BE2C (cell line): ENCODE measurements at regions not wholly inside any gene's neighbourhood (a gene's known extent, or its start where the extent isn't known, plus 50 kb on each side); places are given as distances from the start of the nearest gene placed in this dataset.

Source experiments
- DNase-seq: peaks from one replicate; pipeline ENCODE4 v3.0.0-alpha.2; 2020
- H3K27me3 ChIP-seq: fragments of 250-450 bp; sonication (Bioruptor Pico); 2 replicates; pipeline ENCODE4 v1.5.1; 2020; ENCODE audit warnings: mild to moderate bottlenecking
- H3K36me3 ChIP-seq: fragments of 250-450 bp; sonication (Bioruptor Pico); 2 replicates; pipeline ENCODE4 v1.5.1; 2020; ENCODE audit warnings: mild to moderate bottlenecking
- H3K4me1 ChIP-seq: fragments of 250-450 bp; sonication (Bioruptor Pico); 2 replicates; pipeline ENCODE4 v1.5.1; 2020
- H3K4me3 ChIP-seq: 2 replicates; pipeline ENCODE4 v1.5.1; 2011; ENCODE audit warnings: low read depth, low read length
- H3K9me3 ChIP-seq: fragments of 250-450 bp; sonication (Bioruptor Pico); 2 replicates; pipeline ENCODE4 v1.5.1; 2020
- TF ChIP-seq, protein P1 (sequence below): IDR thresholded peaks from 2 replicates; pipeline ENCODE4 v1.5.1; 2012; ENCODE audit warnings: mild to moderate bottlenecking, low read depth, low read length

GRCh38 chr13:99648927-99649326, 147.7 kb downstream of the TM9SF2 start:
- no peaks in the 10 kb centered on the region; the same call in 1 of the 2 replicates for H3K4me1 ChIP-seq
- no peak overlapping the region for H3K4me3 ChIP-seq
- H3K9me3 ChIP-seq, result no peaks in the 10 kb centered on the region
- DNase-seq, result no peak
- H3K36me3 ChIP-seq, result no peaks in the 10 kb centered on the region
- no peaks in the 10 kb centered on the region for H3K27me3 ChIP-seq
- TF ChIP-seq, protein P1, sequence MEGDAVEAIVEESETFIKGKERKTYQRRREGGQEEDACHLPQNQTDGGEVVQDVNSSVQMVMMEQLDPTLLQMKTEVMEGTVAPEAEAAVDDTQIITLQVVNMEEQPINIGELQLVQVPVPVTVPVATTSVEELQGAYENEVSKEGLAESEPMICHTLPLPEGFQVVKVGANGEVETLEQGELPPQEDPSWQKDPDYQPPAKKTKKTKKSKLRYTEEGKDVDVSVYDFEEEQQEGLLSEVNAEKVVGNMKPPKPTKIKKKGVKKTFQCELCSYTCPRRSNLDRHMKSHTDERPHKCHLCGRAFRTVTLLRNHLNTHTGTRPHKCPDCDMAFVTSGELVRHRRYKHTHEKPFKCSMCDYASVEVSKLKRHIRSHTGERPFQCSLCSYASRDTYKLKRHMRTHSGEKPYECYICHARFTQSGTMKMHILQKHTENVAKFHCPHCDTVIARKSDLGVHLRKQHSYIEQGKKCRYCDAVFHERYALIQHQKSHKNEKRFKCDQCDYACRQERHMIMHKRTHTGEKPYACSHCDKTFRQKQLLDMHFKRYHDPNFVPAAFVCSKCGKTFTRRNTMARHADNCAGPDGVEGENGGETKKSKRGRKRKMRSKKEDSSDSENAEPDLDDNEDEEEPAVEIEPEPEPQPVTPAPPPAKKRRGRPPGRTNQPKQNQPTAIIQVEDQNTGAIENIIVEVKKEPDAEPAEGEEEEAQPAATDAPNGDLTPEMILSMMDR, result no peak

DNA sequence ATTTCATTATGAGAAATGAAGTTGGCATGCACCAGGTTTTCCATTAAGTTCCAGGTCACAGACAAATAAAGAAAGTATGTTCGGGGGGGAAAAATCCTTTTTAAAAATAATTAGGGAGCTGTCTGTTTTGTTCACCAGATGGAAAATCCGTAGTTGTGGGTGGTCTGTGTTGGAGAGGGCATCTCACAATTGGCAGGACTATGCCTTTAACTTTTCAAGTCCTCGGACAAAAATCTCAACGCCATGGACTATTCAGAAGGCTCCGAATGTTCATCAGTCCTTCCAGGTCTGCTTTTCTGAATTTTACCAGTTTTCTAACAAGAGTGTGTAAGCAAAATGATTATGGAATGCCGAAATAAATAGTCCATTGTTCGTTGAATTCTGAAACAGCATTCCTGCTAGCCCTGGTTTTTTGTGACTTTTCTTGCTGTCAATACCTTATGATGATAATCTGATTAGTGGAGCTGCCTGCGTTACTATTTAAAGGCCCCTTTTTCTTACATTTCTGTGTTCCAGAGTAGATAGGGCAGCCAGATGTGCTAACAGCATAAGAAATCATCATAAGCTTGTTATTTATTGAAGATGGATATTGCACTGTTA, 146.9 kb downstream of the TM9SF2 start:
- TF ChIP-seq, protein P1, result no peak
- Histone ChIP-seq H3K27me3 (no peaks in the 10 kb centered on the region), H3K4me3 (no peak overlapping the region), H3K4me1 (no peaks in the 10 kb centered on the region; the same call in 1 of the 2 replicates), H3K9me3 (no peaks in the 10 kb centered on the region), H3K36me3 (no peaks in the 10 kb centered on the region)
- DNase-seq, result no peak

DNA sequence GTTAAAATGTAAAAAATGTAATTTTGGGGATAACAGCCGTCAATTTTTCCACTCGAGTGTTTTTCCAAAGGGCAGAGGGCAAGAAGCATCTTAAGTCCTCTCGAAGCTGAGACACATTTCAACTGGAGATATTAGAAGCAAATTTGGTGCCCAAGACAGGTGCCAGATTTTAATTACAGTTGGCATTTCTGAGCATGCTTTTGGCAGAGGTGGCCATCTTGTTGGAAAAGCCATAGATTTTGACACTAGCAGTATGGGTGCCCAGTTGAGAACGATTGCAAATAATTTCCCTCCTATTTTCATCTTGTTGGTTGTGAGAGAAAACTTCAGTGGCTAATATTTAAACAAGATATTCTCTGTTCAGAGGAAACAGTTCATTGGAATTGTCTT, 146.3 kb downstream of the TM9SF2 start:
- no peaks in the 10 kb centered on the region; the same call in 1 of the 2 replicates for H3K4me1 ChIP-seq
- H3K27me3 ChIP-seq, result no peaks in the 10 kb centered on the region
- TF ChIP-seq, protein P1, result no peak
- no peaks in the 10 kb centered on the region for H3K36me3 ChIP-seq
- no peak overlapping the region for H3K4me3 ChIP-seq
- no peak for DNase-seq
- no peaks in the 10 kb centered on the region for H3K9me3 ChIP-seq

DNA sequence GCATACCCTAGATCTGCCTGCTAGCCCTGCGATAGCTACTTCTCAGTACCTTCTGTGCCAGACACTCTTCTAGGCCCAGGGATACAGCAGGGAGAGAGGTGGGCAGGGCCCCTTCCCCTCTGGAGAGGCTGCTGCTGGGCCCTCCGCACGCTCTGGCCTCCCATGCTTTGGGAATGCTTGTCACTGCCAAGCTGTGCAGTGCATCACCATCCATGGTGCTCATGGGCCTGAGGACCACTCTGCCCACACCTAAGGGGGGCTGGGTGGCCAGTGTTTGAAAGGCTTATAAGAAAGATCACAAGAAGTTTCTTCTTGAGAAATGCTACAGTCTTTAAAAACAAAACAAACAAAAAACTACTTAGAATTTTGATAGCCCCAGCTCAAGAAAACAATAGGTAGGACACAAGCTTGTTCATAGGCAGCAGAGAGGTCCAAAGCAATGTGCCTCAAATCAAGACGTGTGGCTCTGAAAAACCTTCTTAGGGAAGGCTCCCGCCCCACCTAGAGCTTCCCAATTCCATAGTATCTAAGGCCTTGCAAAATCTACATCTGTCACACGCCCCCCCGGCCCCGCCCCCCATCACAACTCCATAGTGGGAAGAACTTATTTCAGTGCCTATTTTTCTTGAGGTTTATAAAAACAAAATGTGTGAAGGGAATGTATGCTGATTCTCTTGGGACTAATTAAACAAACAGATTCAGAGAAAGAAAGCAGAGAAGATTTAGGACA, 145.8 kb downstream of the TM9SF2 start:
- DNase-seq, result no peak
- no peaks in the 10 kb centered on the region for H3K36me3 ChIP-seq
- H3K4me1 ChIP-seq, result no peaks in the 10 kb centered on the region; the same call in 1 of the 2 replicates
- H3K4me3 ChIP-seq, result no peak overlapping the region
- TF ChIP-seq, protein P1, result no peak
- H3K27me3 ChIP-seq, result no peaks in the 10 kb centered on the region
- H3K9me3 ChIP-seq, result no peaks in the 10 kb centered on the region

DNA sequence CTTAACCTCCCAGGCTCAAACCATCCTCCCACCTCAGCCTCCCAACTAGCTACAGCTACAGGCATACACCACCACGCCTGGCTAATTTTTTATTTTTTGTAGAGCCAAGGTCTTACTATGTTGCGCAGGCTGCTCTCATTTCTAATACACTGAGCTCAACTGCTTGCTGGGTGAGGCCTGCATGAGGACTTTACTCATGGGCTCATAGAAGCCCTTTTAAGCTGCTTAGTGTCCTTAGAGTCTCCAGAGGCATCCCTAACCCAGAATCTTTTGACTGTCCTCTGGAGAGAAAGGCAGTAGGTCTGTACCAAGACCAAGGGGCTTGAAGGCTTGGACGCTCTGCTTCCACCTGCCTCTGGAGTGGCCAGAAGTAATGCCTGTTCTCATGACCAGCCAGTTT, 141.6 kb downstream of the TM9SF2 start:
- H3K9me3 ChIP-seq, result no peaks in the 10 kb centered on the region
- H3K4me3 ChIP-seq, result no peak overlapping the region
- H3K27me3 ChIP-seq, result no peaks in the 10 kb centered on the region
- H3K36me3 ChIP-seq, result no peaks in the 10 kb centered on the region
- no peaks in the 10 kb centered on the region for H3K4me1 ChIP-seq
- DNase-seq, result no peak
- TF ChIP-seq, protein P1, result no peak

GRCh38 chr13:99642006-99642405, 140.7 kb downstream of the TM9SF2 start:
- no peaks in the 10 kb centered on the region for H3K27me3 ChIP-seq
- H3K4me1 ChIP-seq, result no peaks in the 10 kb centered on the region
- no peak overlapping the region for H3K4me3 ChIP-seq
- DNase-seq, result no peak
- TF ChIP-seq, protein P1, result no peak
- H3K36me3 ChIP-seq, result no peaks in the 10 kb centered on the region
- no peaks in the 10 kb centered on the region for H3K9me3 ChIP-seq
